HCT116 (cell line): ENCODE measurements at regions not wholly inside any gene's neighbourhood (a gene's known extent, or its start where the extent isn't known, plus 50 kb on each side); places are given as distances from the start of the nearest gene placed in this dataset.

Experiments
- ATAC-seq: fragments of 200-7000 bp; cut with Tn5 transposase; 2 replicates; pipeline ENCODE4 v1.9.1; 2020; ENCODE audit warnings: mild to moderate bottlenecking, moderate library complexity
- BruUV-seq: library from RNA; stranded (reverse); fragments of 400-500 nt; replicated peaks from 2 replicates; lab custom pipeline; 2021; lab: Mats Ljungman, UMichigan
- CTCF ChIA-PET: fragments of 300-600 bp; sonication (Branson Sonifier 250); formaldehyde crosslinking; loops from one replicate; lab custom pipeline; 2021; ENCODE audit warnings: antibody characterized with exemption; lab: Charles Lee
- POLR2A ChIA-PET: fragments of 300-600, 350-600 bp; sonication (Branson Sonifier 250); formaldehyde crosslinking; loops from one replicate; lab custom pipeline; 2021; ENCODE audit warnings: antibody characterized with exemption; lab: Charles Lee
- RAD21 ChIA-PET, 2 experiments: fragments of 300-600 bp; sonication (Branson Sonifier 250); formaldehyde crosslinking; loops; one replicate each; lab custom pipeline; 2023; ENCODE audit warnings: low total read pairs in 2 of 2; ENCODE audit not compliant: uncharacterized antibody in 2 of 2, unreplicated experiment in 2 of 2, low non-redundant PET in 1 of 2; lab: Charles Lee
- DNase-seq: peaks from one replicate; pipeline ENCODE4 v3.0.0-alpha.2; 2010; ENCODE audit warnings: low read depth, low spot score
- H2AFZ ChIP-seq: fragments of 200-600 bp; shearing (Covaris generic), sonication (generic); 2 replicates; pipeline ENCODE4 v1.6.1; 2017; ENCODE audit warnings: low read depth, mixed run types, mixed read lengths, antibody characterized with exemption, low read length; ENCODE audit not compliant: poor library complexity, severe bottlenecking
- H3K27ac ChIP-seq: 2 replicates; pipeline ENCODE4 v1.5.1; 2012; ENCODE audit warnings: low read depth, low read length
- H3K27me3 ChIP-seq: fragments of 200-600 bp; sonication (generic); 2 replicates; pipeline ENCODE4 v1.6.1; 2016; ENCODE audit warnings: mixed run types, low read length, mixed read lengths; ENCODE audit not compliant: insufficient read depth
- H3K36me3 ChIP-seq, 2 experiments: fragments of 200-500 bp in 1 of 2; fragments of 200-600 bp in 1 of 2; sonication (Bioruptor generic) in 1 of 2; sonication (generic) in 1 of 2; 2 replicates each; pipeline versions ENCODE4 v1.5.1 to v1.6.1; 2014 to 2016; ENCODE audit warnings: low read length in 2 of 2, inconsistent platforms in 1 of 2, mixed read lengths in 1 of 2, mixed run types in 1 of 2; ENCODE audit not compliant: insufficient read depth in 2 of 2, control insufficient read depth in 1 of 2
- H3K4me1 ChIP-seq, 2 experiments: fragments of 200-600 bp in 1 of 2; sonication (generic) in 1 of 2; 2 replicates each; pipeline versions ENCODE4 v1.5.1 to v1.6.1; 2012 to 2017; ENCODE audit warnings: low read length in 2 of 2, inconsistent platforms in 1 of 2, mild to moderate bottlenecking in 1 of 2, mixed read lengths in 1 of 2, mixed run types in 1 of 2, moderate library complexity in 1 of 2; ENCODE audit not compliant: insufficient read depth in 2 of 2, control insufficient read depth in 1 of 2
- H3K4me2 ChIP-seq: fragments of 200-600 bp; sonication (generic); 2 replicates; pipeline ENCODE4 v1.6.1; 2017; ENCODE audit warnings: mixed run types, low read length, mixed read lengths
- H3K4me3 ChIP-seq, 2 experiments: fragments of 200-600 bp in 1 of 2; sonication (generic) in 1 of 2; replicated peaks in 1 of 2; 2 replicates each; pipeline ENCODE4 v1.5.1; 2011 to 2016; ENCODE audit warnings: low read length in 2 of 2, control low read depth in 1 of 2, low read depth in 1 of 2, mild to moderate bottlenecking in 1 of 2, mixed read lengths in 1 of 2, mixed run types in 1 of 2
- H3K79me2 ChIP-seq: fragments of 200-600 bp; sonication (generic); 2 replicates; pipeline ENCODE4 v1.6.1; 2017; ENCODE audit warnings: mild to moderate bottlenecking, mixed run types, low read length, moderate library complexity, mixed read lengths; ENCODE audit not compliant: insufficient read depth
- H3K9ac ChIP-seq: fragments of 200-600 bp; sonication (generic); 2 replicates; pipeline ENCODE4 v1.6.1; 2016; ENCODE audit warnings: low read length, mixed read lengths
- H3K9me2 ChIP-seq: fragments of 200-600 bp; sonication (generic), shearing (Covaris generic); 2 replicates; pipeline ENCODE4 v1.6.1; 2017; ENCODE audit warnings: mixed run types, mild to moderate bottlenecking, moderate library complexity; ENCODE audit not compliant: insufficient read depth
- H3K9me3 ChIP-seq, 2 experiments: fragments of 200-500 bp in 1 of 2; fragments of 200-600 bp in 1 of 2; sonication (Bioruptor generic) in 1 of 2; sonication (generic) in 1 of 2; 2 replicates each; pipeline ENCODE4 v1.6.1; 2014 to 2017; ENCODE audit warnings: low read length in 2 of 2, mixed read lengths in 2 of 2, inconsistent platforms in 1 of 2, low read depth in 1 of 2, mild to moderate bottlenecking in 1 of 2, mixed run types in 1 of 2, moderate library complexity in 1 of 2; ENCODE audit not compliant: control insufficient read depth in 1 of 2, insufficient read depth in 1 of 2
- H4K20me1 ChIP-seq: fragments of 200-600 bp; sonication (generic), shearing (Covaris generic); 2 replicates; pipeline ENCODE4 v1.6.1; 2017; ENCODE audit warnings: mixed run types, mild to moderate bottlenecking, moderate library complexity; ENCODE audit not compliant: insufficient read depth
- CBX3 ChIP-seq: IDR thresholded peaks from 2 replicates; pipeline ENCODE4 v1.6.1; 2012; ENCODE audit warnings: low read depth
- CEBPB ChIP-seq: IDR thresholded peaks from 2 replicates; pipeline ENCODE4 v1.6.1; 2012; ENCODE audit warnings: low read depth
- ELF1 ChIP-seq: IDR thresholded peaks from 2 replicates; pipeline ENCODE4 v1.6.1; 2012; ENCODE audit warnings: low read depth, borderline replicate concordance
- EZH2 ChIP-seq: fragments of 200-600 bp; sonication (generic); IDR thresholded peaks from 2 replicates; pipeline ENCODE4 v1.6.1; 2017; ENCODE audit warnings: antibody characterized with exemption, mixed run types
- EZH2phosphoT487 ChIP-seq: fragments of 200-600 bp; IDR thresholded peaks from 2 replicates; pipeline ENCODE4 v1.6.1; 2018; ENCODE audit warnings: antibody characterized with exemption, borderline replicate concordance
- FOSL1 ChIP-seq: IDR thresholded peaks from 2 replicates; pipeline ENCODE4 v1.6.1; 2012; ENCODE audit warnings: low read depth
- JUND ChIP-seq: IDR thresholded peaks from 2 replicates; pipeline ENCODE4 v1.6.1; 2012
- POLR2A ChIP-seq: IDR thresholded peaks from 2 replicates; pipeline ENCODE4 v1.7.0; 2011; ENCODE audit warnings: borderline replicate concordance; ENCODE audit not compliant: insufficient read depth, insufficient read length; ENCODE audit errors: extremely low read depth
- RAD21 ChIP-seq: IDR thresholded peaks from 2 replicates; pipeline ENCODE4 v1.6.1; 2012; ENCODE audit warnings: low read depth, mild to moderate bottlenecking
- SIN3A ChIP-seq: IDR thresholded peaks from 2 replicates; pipeline ENCODE4 v1.6.1; 2012; ENCODE audit warnings: low read depth
- SRF ChIP-seq: IDR thresholded peaks from 2 replicates; pipeline ENCODE4 v1.6.1; 2012; ENCODE audit warnings: low read depth
- TCF7L2 ChIP-seq: IDR thresholded peaks from 2 replicates; pipeline ENCODE4 v1.7.0; 2011; ENCODE audit warnings: borderline replicate concordance, inconsistent platforms; ENCODE audit not compliant: insufficient read depth, insufficient read length; ENCODE audit errors: extremely low read depth
- YY1 ChIP-seq: IDR thresholded peaks from 2 replicates; pipeline ENCODE4 v1.6.1; 2011; ENCODE audit warnings: low read length, low read depth, moderate library complexity, mild to moderate bottlenecking; ENCODE audit not compliant: insufficient replicate concordance; ENCODE audit errors: extremely low read depth
- ZNF274 ChIP-seq: fragments of 200-500 bp; sonication (Bioruptor generic); IDR thresholded peaks from 2 replicates; pipeline ENCODE4 v1.6.1; 2014; ENCODE audit warnings: mild to moderate bottlenecking, low read depth, low read length, inconsistent platforms
- intact Hi-C: fragments of 100-400 bp; cut with micrococcal nuclease; formaldehyde crosslinking; loops from 2 replicates; pipeline ENCODE4 v1.10.0; 2022
- TF ChIP-seq, protein P1 (sequence below): IDR thresholded peaks from 2 replicates; pipeline ENCODE4 v1.6.1; 2011; ENCODE audit warnings: mild to moderate bottlenecking, low read length, moderate library complexity; ENCODE audit not compliant: insufficient replicate concordance; ENCODE audit errors: extremely low read depth
- TF ChIP-seq, protein P2 (sequence below): IDR thresholded peaks from 2 replicates; pipeline ENCODE4 v1.6.1; 2012; ENCODE audit warnings: low read depth
- TF ChIP-seq, protein P3 (sequence below): IDR thresholded peaks from 2 replicates; pipeline ENCODE4 v1.6.1; 2012

DNA sequence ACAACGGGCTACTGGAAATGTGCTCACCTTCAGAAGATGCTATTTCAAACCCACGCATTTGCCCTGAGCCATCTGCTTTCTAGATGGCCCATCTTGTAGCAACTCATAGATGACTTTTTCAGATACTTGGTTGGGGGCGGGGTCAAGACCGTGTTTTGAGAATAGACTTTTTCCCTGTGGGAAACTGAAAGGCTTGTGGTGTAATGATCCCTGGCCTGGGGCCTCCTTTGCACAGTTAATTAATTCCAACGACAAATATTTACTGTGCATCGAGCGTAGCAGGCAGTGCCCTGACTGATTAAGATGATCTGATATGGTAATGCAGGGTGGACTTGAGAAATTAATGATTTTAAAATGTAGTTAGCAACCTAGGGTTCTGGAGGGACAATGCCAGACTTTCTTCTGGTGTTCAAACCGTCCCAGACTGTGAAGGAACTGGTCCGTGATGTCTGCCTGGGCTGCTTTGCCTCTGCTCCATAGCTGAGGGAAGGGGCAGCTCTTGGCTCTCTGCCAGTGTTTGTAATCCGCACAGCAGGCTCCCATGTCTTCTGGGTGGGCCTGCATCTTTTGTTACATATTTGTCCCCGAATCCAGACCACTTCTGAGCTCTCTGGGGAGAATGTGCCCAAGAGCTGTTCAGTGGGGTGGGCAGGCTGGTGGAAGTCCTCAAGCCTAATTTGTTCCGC is 84.8 kb downstream of the ADAMTS15 start:
- no peak for ATAC-seq
- no peaks in the 10 kb centered on the region for H3K79me2 ChIP-seq
- H2AFZ ChIP-seq, result no peak overlapping the region
- ChIA-PET CTCF (no interaction called here), RAD21 (no interaction called here), POLR2A (no interaction called here)
- H3K4me3 ChIP-seq, result no peak overlapping the region
- no peaks in the 10 kb centered on the region for H3K4me1 ChIP-seq
- BruUV-seq, result no TSS peak
- H3K27me3 ChIP-seq, result peaks cover 21% of the 10 kb centered on the region; the same call in 1 of the 2 replicates
- intact Hi-C loops, result no loop called here
- H3K4me2 ChIP-seq, result no peak overlapping the region
- H4K20me1 ChIP-seq, result no peaks in the 10 kb centered on the region
- H3K9ac ChIP-seq, result no peak overlapping the region
- H3K9me2 ChIP-seq, result no peaks in the 10 kb centered on the region
- no peaks in the 10 kb centered on the region for H3K9me3 ChIP-seq
- no peak overlapping the region for H3K27ac ChIP-seq
- H3K36me3 ChIP-seq, result no peaks in the 10 kb centered on the region
- DNase-seq, result no peak
- TF ChIP-seq RAD21 (no peak), ZNF274 (no peak), ELF1 (no peak), CBX3 (no peak), EZH2phosphoT487 (no peak), SIN3A (no peak), JUND (no peak), TCF7L2 (no peak), EZH2 (no peak), CEBPB (no peak), FOSL1 (no peak), SRF (no peak), YY1 (no peak), POLR2A (no peak)
- TF ChIP-seq, protein P1, sequence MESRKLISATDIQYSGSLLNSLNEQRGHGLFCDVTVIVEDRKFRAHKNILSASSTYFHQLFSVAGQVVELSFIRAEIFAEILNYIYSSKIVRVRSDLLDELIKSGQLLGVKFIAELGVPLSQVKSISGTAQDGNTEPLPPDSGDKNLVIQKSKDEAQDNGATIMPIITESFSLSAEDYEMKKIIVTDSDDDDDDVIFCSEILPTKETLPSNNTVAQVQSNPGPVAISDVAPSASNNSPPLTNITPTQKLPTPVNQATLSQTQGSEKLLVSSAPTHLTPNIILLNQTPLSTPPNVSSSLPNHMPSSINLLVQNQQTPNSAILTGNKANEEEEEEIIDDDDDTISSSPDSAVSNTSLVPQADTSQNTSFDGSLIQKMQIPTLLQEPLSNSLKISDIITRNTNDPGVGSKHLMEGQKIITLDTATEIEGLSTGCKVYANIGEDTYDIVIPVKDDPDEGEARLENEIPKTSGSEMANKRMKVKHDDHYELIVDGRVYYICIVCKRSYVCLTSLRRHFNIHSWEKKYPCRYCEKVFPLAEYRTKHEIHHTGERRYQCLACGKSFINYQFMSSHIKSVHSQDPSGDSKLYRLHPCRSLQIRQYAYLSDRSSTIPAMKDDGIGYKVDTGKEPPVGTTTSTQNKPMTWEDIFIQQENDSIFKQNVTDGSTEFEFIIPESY, result no peak
- TF ChIP-seq, protein P2, sequence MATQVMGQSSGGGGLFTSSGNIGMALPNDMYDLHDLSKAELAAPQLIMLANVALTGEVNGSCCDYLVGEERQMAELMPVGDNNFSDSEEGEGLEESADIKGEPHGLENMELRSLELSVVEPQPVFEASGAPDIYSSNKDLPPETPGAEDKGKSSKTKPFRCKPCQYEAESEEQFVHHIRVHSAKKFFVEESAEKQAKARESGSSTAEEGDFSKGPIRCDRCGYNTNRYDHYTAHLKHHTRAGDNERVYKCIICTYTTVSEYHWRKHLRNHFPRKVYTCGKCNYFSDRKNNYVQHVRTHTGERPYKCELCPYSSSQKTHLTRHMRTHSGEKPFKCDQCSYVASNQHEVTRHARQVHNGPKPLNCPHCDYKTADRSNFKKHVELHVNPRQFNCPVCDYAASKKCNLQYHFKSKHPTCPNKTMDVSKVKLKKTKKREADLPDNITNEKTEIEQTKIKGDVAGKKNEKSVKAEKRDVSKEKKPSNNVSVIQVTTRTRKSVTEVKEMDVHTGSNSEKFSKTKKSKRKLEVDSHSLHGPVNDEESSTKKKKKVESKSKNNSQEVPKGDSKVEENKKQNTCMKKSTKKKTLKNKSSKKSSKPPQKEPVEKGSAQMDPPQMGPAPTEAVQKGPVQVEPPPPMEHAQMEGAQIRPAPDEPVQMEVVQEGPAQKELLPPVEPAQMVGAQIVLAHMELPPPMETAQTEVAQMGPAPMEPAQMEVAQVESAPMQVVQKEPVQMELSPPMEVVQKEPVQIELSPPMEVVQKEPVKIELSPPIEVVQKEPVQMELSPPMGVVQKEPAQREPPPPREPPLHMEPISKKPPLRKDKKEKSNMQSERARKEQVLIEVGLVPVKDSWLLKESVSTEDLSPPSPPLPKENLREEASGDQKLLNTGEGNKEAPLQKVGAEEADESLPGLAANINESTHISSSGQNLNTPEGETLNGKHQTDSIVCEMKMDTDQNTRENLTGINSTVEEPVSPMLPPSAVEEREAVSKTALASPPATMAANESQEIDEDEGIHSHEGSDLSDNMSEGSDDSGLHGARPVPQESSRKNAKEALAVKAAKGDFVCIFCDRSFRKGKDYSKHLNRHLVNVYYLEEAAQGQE, result no peak
- TF ChIP-seq, protein P3, sequence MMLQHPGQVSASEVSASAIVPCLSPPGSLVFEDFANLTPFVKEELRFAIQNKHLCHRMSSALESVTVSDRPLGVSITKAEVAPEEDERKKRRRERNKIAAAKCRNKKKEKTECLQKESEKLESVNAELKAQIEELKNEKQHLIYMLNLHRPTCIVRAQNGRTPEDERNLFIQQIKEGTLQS, result no peak
